NCI-H82 (cell line): ENCODE measurements at regions not wholly inside any gene's neighbourhood (a gene's known extent, or its start where the extent isn't known, plus 50 kb on each side); places are given as distances from the start of the nearest gene placed in this dataset.

ENCODE experiments used
- DNase-seq: peaks from one replicate; lab custom pipeline; 2025; lab: John Stamatoyannopoulos, UW

GRCh38 chr19:28221736-28222135 lies 991.2 kb downstream of the UQCRFS1 start:
- no peak for DNase-seq

- DNase-seq: no peak
These were observed 994.2 kb downstream of the UQCRFS1 start for GRCh38 chr19:28218728-28219127.

GRCh38 chr19:28217022-28217421 lies 995.9 kb downstream of the UQCRFS1 start:
- DNase-seq: peak; percentile 28

GRCh38 chr19:28213470-28214082 lies 999.4 kb downstream of the UQCRFS1 start:
- DNase-seq: peak; percentile 73

- DNase-seq: no peak
These were observed 1002.1 kb downstream of the UQCRFS1 start for GRCh38 chr19:28210886-28211285.

GRCh38 chr19:28208745-28209144 lies 1004.2 kb downstream of the UQCRFS1 start:
- DNase-seq: no peak

- DNase-seq: no peak
These were observed 1005.7 kb downstream of the UQCRFS1 start for GRCh38 chr19:28207244-28207643.

- no peak for DNase-seq
These were observed 1011.4 kb downstream of the UQCRFS1 start for GRCh38 chr19:28201462-28201943.

GRCh38 chr19:28199323-28199722 lies 1013.6 kb downstream of the UQCRFS1 start:
- no peak for DNase-seq

GRCh38 chr19:28196961-28197360 lies 1016.0 kb downstream of the UQCRFS1 start:
- DNase-seq: peak; percentile 64

- DNase-seq: no peak
These were observed 1016.9 kb downstream of the UQCRFS1 start for GRCh38 chr19:28196101-28196500.

- no peak for DNase-seq
These were observed 1027.3 kb downstream of the UQCRFS1 start for GRCh38 chr19:28185646-28186045.

- no peak for DNase-seq
These were observed 1028.0 kb downstream of the UQCRFS1 start for GRCh38 chr19:28184997-28185396.

GRCh38 chr19:28176193-28176592 lies 1036.8 kb downstream of the UQCRFS1 start:
- no peak for DNase-seq

GRCh38 chr19:28171983-28172382 lies 1041.0 kb downstream of the UQCRFS1 start:
- DNase-seq: no peak

GRCh38 chr19:28170066-28170465 lies 1042.9 kb downstream of the UQCRFS1 start:
- peak; percentile 81 for DNase-seq

GRCh38 chr19:28169168-28169887 lies 1043.6 kb downstream of the UQCRFS1 start:
- peak; percentile 78 for DNase-seq

- no peak for DNase-seq
These were observed 1044.4 kb downstream of the UQCRFS1 start for GRCh38 chr19:28168557-28168956.

- DNase-seq: no peak
These were observed 1046.9 kb downstream of the UQCRFS1 start for GRCh38 chr19:28166025-28166424.

- no peak for DNase-seq
These were observed 1048.7 kb downstream of the UQCRFS1 start for GRCh38 chr19:28164214-28164613.

GRCh38 chr19:28159065-28159464 lies 1053.9 kb downstream of the UQCRFS1 start:
- DNase-seq: no peak

- no peak for DNase-seq
These were observed 1057.7 kb downstream of the UQCRFS1 start for GRCh38 chr19:28155265-28155664.

GRCh38 chr19:28154077-28154476 lies 1058.9 kb downstream of the UQCRFS1 start:
- no peak for DNase-seq

- DNase-seq: no peak
These were observed 1059.8 kb downstream of the UQCRFS1 start for GRCh38 chr19:28153123-28153522.
